Kidney (tissue), 13 donors: ENCODE measurements at regions not wholly inside any gene's neighbourhood (a gene's known extent, or its start where the extent isn't known, plus 50 kb on each side); places are given as distances from the start of the nearest gene placed in this dataset.

ENCODE experiments used
- DNase-seq, 5 donors: peaks; one replicate each; pipeline ENCODE4 v3.0.0-alpha.2; 2013 to 2020
- FAIRE-seq: peaks from 2 replicates; lab custom pipeline; 2012; peaks lifted over from hg19 to GRCh38; lab: Jason Lieb, UNC
- H3K27ac ChIP-seq, 2 donors: one replicate each; pipeline ENCODE4 v1.7.0; 2013; ENCODE audit warnings: low read depth in 2 of 2, low read length in 2 of 2, inconsistent platforms in 1 of 2
- H3K27me3 ChIP-seq: one replicate; pipeline ENCODE4 v1.7.1; 2013; ENCODE audit warnings: low read length, inconsistent platforms; ENCODE audit not compliant: control insufficient read depth, insufficient read depth
- H3K36me3 ChIP-seq, 3 donors: one replicate each; pipeline versions ENCODE4 v1.7.0 to v1.7.1; 2013; ENCODE audit warnings: low read length in 3 of 3, control low read depth in 1 of 3, inconsistent platforms in 1 of 3; ENCODE audit not compliant: insufficient read depth in 3 of 3, control insufficient read depth in 2 of 3
- H3K4me1 ChIP-seq, 3 donors: one replicate each; pipeline versions ENCODE4 v1.7.0 to v1.7.1; 2013; ENCODE audit warnings: low read length in 3 of 3, inconsistent platforms in 1 of 3, low read depth in 1 of 3; ENCODE audit not compliant: control insufficient read depth in 2 of 3, insufficient read depth in 2 of 3
- H3K4me3 ChIP-seq, 3 donors: one replicate each; pipeline versions ENCODE4 v1.7.0 to v1.8.1; 2013; ENCODE audit warnings: low read length in 3 of 3, control low read depth in 1 of 3, inconsistent platforms in 1 of 3
- H3K9ac ChIP-seq, 3 donors: one replicate each; pipeline versions ENCODE4 v1.7.0 to v1.7.1; 2013; ENCODE audit warnings: low read length in 3 of 3, control low read depth in 1 of 3, inconsistent platforms in 1 of 3
- H3K9me3 ChIP-seq, 3 donors: one replicate each; pipeline versions ENCODE4 v1.7.0 to v1.7.1; 2013; ENCODE audit warnings: low read length in 3 of 3, control low read depth in 1 of 3, inconsistent platforms in 1 of 3; ENCODE audit not compliant: control insufficient read depth in 2 of 3, insufficient read depth in 1 of 3
- intact Hi-C: fragments of 100-400 bp; cut with DNase I; formaldehyde crosslinking; loops from one replicate; pipeline ENCODE4 v1.11.1; 2022
- TF ChIP-seq, protein P1 (sequence below): IDR thresholded peaks from 3 replicates; pipeline ENCODE4 v1.5.1; 2012; ENCODE audit warnings: mild to moderate bottlenecking, moderate library complexity, borderline replicate concordance; ENCODE audit not compliant: insufficient read depth; ENCODE audit errors: extremely low read depth
- donor health status: control.
- donor health status: control.
- donor health status: control.
- donor health status: control.
- donor health status: control.
- donor health status: DM: yes; HTN: yes; CAD: no.
- donor health status: Normal renal cell carcinoma (clear cell type).

DNA sequence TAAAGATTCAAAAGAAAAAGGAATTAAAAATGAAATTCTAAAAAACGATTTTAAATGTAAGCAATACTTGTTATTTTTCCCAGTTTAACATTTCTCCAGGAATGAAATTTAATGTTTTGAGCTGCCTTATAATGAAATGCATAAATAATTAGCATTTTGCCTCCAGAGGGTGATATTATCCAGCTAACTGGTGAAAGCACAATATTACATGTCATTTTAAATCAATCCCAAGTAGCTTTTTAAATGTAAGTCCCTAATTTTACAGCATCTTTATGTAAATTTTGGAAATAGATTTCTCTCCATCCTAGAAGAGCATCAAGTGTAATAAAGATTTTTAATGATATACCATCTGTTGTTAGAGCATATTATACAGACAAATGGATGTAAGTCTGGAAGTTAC is 139.1 kb upstream of the P2RY1 start:
- FAIRE-seq, result no peak
- no peaks in the 10 kb centered on the region for H3K27me3 ChIP-seq

DNA sequence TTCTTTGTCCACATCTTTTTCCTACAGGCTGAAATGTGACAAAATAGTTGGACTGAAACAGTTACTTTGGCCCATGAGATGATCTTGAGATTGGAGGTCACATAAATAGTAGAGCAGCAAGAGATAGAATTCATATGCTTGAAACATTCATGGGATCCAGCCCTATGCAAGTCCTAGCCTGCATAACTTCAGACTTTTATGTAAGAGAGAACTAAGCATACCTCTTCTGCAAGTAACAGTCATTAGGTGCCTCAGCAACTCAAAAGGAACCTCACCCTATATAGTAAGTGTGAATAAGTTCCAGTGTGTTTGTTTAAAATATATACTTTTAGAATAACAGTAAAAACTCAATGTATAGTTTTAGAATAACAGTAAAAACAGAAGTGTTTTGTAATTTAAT is 138.0 kb upstream of the P2RY1 start:
- Histone ChIP-seq H3K27ac (no peak overlapping the region), H3K9me3 (no peaks in the 10 kb centered on the region), H3K4me3 (no peak overlapping the region), H3K27me3 (no peaks in the 10 kb centered on the region), H3K9ac (no peak overlapping the region), H3K36me3 (no peaks in the 10 kb centered on the region), H3K4me1 (no peaks in the 10 kb centered on the region)
- TF ChIP-seq, protein P1, sequence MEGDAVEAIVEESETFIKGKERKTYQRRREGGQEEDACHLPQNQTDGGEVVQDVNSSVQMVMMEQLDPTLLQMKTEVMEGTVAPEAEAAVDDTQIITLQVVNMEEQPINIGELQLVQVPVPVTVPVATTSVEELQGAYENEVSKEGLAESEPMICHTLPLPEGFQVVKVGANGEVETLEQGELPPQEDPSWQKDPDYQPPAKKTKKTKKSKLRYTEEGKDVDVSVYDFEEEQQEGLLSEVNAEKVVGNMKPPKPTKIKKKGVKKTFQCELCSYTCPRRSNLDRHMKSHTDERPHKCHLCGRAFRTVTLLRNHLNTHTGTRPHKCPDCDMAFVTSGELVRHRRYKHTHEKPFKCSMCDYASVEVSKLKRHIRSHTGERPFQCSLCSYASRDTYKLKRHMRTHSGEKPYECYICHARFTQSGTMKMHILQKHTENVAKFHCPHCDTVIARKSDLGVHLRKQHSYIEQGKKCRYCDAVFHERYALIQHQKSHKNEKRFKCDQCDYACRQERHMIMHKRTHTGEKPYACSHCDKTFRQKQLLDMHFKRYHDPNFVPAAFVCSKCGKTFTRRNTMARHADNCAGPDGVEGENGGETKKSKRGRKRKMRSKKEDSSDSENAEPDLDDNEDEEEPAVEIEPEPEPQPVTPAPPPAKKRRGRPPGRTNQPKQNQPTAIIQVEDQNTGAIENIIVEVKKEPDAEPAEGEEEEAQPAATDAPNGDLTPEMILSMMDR, result no peak
- intact Hi-C loops, result no loop called here
- no peak for FAIRE-seq
- no peak for DNase-seq

More for the DNA sequence above, 139.1 kb upstream of the P2RY1 start:
- no peak for DNase-seq
- no peaks in the 10 kb centered on the region for H3K9me3 ChIP-seq
- no peak overlapping the region for H3K4me3 ChIP-seq
- no peaks in the 10 kb centered on the region for H3K36me3 ChIP-seq
- H3K9ac ChIP-seq, result no peak overlapping the region
- intact Hi-C loops, result no loop called here
- TF ChIP-seq, protein P1, result no peak
- no peak overlapping the region for H3K27ac ChIP-seq
- no peaks in the 10 kb centered on the region for H3K4me1 ChIP-seq

DNA sequence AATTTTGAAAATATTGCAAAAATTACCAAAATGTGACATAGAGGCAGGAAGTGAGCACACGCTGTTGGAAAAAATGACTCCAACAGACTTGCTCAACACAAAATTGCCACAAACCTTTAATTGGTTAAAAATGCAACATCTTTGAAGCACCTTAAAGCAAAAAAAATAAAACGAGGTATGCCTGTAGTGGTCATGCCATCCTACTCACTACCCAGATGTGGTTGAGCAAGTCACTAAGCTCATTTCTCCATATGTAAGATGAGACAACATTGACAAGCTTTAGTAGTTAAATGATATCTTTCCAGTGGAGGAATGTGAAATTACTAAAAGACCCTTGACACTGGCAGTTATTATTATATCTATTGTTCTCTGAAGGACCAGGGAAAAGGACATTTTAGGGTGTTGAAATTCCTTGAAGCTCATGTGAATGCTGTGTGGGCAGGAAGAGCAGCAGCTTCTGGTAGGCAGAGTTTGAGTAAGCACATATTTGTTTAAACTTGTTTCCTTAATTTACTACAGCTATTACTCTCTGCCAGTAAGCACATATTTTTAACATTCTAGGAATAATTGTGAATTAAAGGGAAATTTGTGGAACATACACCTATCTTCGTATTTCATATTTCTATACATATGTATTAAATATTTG is 131.6 kb upstream of the P2RY1 start:
- no peaks in the 10 kb centered on the region for H3K4me1 ChIP-seq
- no peak overlapping the region for H3K27ac ChIP-seq
- FAIRE-seq (no peak), DNase-seq (no peak)
- intact Hi-C loops, result no loop called here
- no peaks in the 10 kb centered on the region for H3K27me3 ChIP-seq
- no peaks in the 10 kb centered on the region for H3K36me3 ChIP-seq
- H3K9ac ChIP-seq, result no peak overlapping the region
- no peak overlapping the region for H3K4me3 ChIP-seq
- TF ChIP-seq, protein P1, result no peak
- no peaks in the 10 kb centered on the region for H3K9me3 ChIP-seq
